GM19043 (cell line): ENCODE measurements at regions not wholly inside any gene's neighbourhood (a gene's known extent, or its start where the extent isn't known, plus 50 kb on each side); places are given as distances from the start of the nearest gene placed in this dataset.

Experiments
- ATAC-seq: cut with Tn5 transposase; IDR thresholded peaks from one replicate; pipeline ENCODE4 v1.9.1; 2021; ENCODE audit warnings: low read depth; ENCODE audit not compliant: unreplicated experiment

- no peak for ATAC-seq
Observed at GRCh38 chr3:186487819-186488218, 56.4 kb downstream of the CRYGS start.

DNA sequence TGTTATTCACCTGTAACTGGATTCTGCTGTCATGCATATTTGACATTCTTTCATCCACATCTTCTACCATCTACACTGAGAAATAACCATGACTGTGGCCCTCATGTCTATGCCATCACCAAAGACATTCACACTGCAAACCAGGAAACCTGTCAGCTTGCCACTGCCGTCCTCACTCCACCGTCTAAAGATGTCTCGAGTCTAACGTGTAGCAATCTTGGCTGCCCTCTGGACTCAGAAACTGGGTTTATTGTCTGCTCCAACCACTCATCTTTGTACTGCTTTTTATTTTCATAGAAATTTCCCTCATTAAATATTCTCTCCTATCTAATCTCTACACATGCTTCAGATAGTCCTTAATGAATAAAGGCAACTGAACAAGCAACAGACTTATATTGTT is 57.1 kb downstream of the CRYGS start:
- ATAC-seq: no peak

- ATAC-seq: no peak
Observed at GRCh38 chr3:186483611-186484340, 60.4 kb downstream of the CRYGS start.

- no peak for ATAC-seq
Observed at GRCh38 chr3:186481526-186481925, 62.7 kb downstream of the CRYGS start.

GRCh38 chr3:186477876-186478275 is 66.3 kb downstream of the CRYGS start:
- ATAC-seq: no peak

DNA sequence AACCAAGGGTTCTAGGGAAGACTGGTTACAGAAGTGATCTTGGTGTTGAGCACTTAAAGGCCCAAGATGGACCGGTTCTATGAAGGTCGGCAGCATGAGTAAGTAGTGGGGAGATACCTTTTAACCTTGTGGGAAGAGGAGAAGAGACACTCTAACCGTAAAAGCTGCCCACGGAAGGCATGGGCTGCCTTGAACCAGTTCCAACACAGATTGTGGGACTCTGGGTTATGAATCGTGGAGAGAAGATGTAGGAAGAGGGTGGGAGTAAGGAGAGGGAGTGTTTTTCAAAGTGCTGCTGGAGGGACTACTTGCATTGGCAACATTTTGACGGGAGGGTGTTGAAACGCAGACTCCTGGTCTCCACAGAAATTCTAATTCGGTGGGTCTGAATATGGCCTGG is 67.1 kb downstream of the CRYGS start:
- ATAC-seq: no peak

- ATAC-seq: no peak
Observed at GRCh38 chr3:186476541-186476940, 67.6 kb downstream of the CRYGS start.

DNA sequence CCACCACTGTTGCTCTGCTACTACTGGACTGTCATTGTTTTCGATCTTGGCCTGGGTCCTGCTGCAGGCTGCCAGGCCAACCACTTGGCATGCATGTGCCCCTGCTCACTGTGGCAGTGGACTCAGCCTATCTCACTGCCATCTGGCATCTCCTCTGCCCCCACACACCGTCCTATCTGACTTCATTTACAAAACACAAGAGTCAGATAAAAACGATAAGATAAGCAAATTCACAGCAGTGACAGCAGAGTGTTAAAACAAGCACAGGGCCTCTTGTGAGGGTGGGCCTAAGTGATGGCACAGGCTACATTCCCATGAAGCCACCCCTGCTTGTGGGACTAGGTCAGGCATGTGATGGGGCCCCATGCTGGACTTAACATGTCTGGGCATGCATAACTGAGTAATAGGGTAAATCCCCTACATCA is 68.1 kb downstream of the CRYGS start:
- ATAC-seq: no peak

DNA sequence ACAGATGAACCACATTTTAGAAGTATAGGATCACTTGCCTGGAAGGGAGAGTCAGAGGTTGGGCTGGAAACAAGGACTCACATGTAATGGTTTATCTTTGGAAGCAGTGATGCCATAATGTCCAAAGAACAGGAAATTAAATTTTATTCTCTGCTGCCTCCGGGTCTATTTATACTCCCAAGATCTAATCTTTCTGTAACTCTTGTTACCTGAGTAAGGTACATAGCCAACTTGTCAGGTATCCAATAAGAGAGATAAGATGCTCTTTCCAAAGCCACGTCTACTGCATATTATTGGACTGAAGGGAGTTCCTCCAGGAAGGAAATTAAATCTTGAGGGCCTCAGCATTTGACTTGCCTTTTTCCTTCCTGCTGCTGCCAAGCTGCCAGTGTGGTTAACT is 71.0 kb downstream of the CRYGS start:
- no peak for ATAC-seq

DNA sequence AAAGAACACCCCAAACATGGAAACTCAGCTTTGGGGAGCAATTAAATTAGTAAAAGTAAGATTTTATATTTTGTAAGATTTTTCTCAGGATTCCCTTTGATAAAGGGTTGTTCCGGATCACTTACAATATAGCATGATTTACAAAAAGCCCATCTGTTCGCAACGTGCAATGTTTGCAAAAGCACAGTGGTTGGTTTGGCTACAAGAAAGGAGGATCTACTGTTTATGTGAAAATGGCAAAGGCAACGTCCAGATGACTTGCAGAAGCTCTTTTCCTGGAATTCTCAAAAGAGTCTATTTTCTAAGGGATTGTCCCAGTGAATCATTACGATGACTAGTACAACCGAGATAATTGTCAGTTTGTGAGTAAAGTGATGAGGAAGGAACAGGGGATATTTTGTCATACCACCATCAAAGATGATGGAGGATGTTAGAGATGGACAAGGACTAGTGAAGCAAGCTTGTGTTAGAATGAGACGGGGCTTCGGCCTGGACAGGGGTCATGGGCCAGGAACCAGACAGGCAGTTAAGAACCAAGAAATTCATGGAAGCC is 71.6 kb downstream of the CRYGS start:
- ATAC-seq: no peak

- ATAC-seq: no peak
Observed at GRCh38 chr3:186471771-186472170, 72.4 kb downstream of the CRYGS start.

DNA sequence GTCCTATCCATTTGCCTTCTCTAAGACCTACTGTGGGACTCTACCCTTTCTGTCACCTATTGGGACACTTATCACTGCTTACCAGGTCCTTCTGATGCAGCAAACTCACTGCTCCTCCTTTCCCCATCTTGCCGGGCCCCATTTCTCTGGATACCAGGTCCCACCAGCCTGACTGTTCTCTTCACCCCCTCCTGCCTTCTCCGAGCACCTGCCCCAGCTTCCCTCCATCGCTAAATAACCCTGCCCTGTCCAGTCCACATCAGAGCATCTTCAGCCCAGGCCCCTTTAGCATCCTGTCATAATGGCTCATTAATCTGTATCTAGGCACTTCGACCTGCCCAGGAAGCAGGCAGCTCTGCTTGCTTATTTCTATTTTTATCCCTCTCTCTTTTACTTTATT is 74.7 kb downstream of the CRYGS start:
- no peak for ATAC-seq

DNA sequence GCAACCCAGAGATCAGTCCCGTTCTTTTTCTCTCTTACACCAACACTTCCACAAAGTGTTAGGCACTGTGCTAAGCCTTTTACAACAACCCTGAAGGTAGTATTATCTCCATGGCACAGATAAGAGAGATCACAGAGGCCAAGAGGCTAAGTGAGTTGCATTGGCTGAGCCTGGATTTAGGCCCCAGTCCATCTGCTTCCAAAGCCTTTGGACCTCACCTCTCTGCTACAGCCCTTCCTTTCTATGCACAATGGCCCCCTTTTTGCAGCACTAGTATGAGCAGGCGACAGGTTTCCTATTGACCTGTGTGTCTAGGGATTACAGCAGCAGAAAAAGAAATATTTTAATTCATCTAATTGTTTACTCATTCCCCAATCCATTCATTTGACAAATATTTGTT is 76.2 kb downstream of the CRYGS start:
- ATAC-seq: no peak

DNA sequence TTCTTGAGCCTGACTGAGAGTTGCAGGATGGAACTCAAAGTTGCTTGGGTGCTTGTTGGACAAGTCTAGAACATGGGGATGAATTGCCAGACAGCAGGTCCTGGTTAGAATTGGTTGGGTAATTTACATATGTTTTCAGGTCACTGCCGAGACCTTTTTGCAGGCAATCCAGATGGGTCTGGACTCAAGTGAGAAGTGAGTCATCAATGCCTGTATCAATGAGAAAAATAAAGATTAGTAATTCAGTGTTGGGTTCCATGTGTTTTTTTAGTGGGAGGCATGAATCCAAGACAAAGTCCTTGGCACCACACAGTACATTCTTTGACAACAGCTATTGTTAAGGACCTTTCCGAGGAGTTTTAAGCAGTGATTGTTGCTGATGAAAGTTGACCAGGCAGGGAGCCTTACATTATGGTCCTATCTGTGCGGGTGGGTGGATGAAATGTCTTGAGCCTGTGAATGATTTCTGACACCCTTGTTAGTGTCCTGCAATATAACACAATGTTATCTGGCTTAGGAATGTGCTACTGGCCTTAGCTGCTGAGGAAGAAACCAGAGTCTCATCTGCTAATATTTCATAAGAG is 77.7 kb downstream of the CRYGS start:
- no peak for ATAC-seq

GRCh38 chr3:186465508-186465907 is 78.7 kb downstream of the CRYGS start:
- no peak for ATAC-seq

- ATAC-seq: no peak
Observed at GRCh38 chr3:186464424-186465093, 79.6 kb downstream of the CRYGS start.

DNA sequence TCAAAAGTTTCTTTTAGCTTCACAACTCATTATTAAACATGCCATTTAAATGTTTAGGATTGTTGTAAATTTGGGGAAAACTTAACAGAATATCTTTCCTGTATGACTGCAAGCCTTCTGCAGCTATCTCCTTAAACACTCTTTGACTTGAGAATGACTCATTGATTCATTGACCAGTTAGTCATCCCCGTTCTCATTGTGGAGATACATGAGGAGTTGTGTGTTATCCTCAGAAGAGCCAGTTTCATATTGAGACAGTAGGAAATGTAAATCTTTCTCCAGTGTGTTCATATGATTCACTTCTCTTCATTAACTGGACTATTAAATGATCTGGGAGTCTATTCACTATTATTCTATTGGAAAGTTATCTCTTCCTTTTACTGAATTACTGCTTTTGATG is 83.0 kb downstream of the CRYGS start:
- no peak for ATAC-seq

DNA sequence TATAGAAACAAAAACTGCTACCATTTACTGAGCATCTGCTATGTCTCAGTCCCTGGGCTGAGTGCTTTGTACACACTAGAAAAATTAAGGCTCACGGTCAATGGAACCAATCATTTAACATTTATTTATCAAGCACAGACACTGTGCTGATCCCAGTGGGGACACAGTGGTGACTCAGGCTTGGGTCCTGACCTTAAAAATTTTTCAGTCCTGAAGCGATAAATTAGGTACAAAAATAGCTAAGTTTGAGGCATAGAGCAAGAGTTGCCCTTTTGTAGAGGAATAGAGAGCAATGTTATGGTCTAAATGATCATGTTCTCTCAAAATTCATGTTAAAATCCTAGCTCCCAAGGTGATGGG is 85.1 kb downstream of the CRYGS start:
- ATAC-seq: no peak

GRCh38 chr3:186458306-186459107 is 85.7 kb downstream of the CRYGS start:
- peak; percentile 89 for ATAC-seq

GRCh38 chr3:186457236-186457635 is 86.9 kb downstream of the CRYGS start:
- ATAC-seq: no peak

DNA sequence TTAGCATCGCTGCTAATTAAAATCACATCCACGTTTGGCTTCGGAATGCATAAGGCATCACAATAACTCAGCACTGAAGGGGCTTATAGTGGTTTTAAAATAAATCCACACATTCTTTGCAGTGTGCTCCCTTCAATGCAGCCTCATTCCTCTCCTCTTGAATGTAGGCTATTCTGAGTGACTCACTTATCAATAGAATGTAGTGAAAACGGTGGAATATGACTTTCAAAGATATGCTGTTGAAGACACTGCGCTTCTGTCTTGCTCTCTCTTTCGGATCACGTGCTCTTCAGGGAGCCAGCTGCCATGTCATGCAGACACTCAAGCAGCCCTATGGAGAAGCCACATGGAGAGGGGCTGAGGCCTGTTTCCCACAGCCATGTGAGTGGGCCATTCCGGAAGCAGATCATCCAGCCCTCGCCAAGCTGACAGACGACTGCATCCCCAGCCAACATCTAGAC is 87.4 kb downstream of the CRYGS start:
- no peak for ATAC-seq
